IMR-90 (cell line): ENCODE measurements at regions not wholly inside any gene's neighbourhood (a gene's known extent, or its start where the extent isn't known, plus 50 kb on each side); places are given as distances from the start of the nearest gene placed in this dataset.

Experiments used
- CEBPB ChIP-seq: IDR thresholded peaks from 2 replicates; pipeline ENCODE4 v1.6.1; 2012; ENCODE audit warnings: low read depth, low read length, improper control_type of control experiment
- ELK1 ChIP-seq: fragments of 150-350 bp; IDR thresholded peaks from 2 replicates; pipeline ENCODE4 v1.6.1; 2016; ENCODE audit warnings: low read depth, mild to moderate bottlenecking, low read length, moderate library complexity, borderline replicate concordance
- FOS ChIP-seq: fragments of 150-350 bp; IDR thresholded peaks from 2 replicates; pipeline ENCODE4 v1.6.1; 2016; ENCODE audit warnings: low read depth, low read length
- MAFK ChIP-seq: IDR thresholded peaks from 2 replicates; pipeline ENCODE4 v1.6.1; 2012; ENCODE audit warnings: low read depth, low read length, improper control_type of control experiment
- MAZ ChIP-seq: IDR thresholded peaks from 2 replicates; pipeline ENCODE4 v1.6.1; 2012; ENCODE audit warnings: low read depth, mild to moderate bottlenecking, low read length, improper control_type of control experiment, moderate library complexity, borderline replicate concordance
- MXI1 ChIP-seq: IDR thresholded peaks from 2 replicates; pipeline ENCODE4 v1.6.1; 2012; ENCODE audit warnings: low read depth, mild to moderate bottlenecking, low read length, moderate library complexity, borderline replicate concordance
- POLR2A ChIP-seq: IDR thresholded peaks from 2 replicates; pipeline ENCODE4 v1.6.1; 2012; ENCODE audit warnings: mild to moderate bottlenecking, low read depth, low read length
- RAD21 ChIP-seq: IDR thresholded peaks from 2 replicates; pipeline ENCODE4 v1.6.1; 2012; ENCODE audit warnings: low read length, improper control_type of control experiment
- RCOR1 ChIP-seq: IDR thresholded peaks from 2 replicates; pipeline ENCODE4 v1.6.1; 2012; ENCODE audit warnings: mild to moderate bottlenecking, low read length, improper control_type of control experiment; ENCODE audit not compliant: insufficient replicate concordance
- RFX5 ChIP-seq: IDR thresholded peaks from 2 replicates; pipeline ENCODE4 v1.8.0; 2012; ENCODE audit warnings: low read depth, mild to moderate bottlenecking, low read length, moderate library complexity
- SMC3 ChIP-seq: fragments of 150-350 bp; IDR thresholded peaks from 2 replicates; pipeline ENCODE4 v1.6.1; 2016; ENCODE audit warnings: low read depth, mild to moderate bottlenecking, antibody characterized with exemption, low read length, moderate library complexity
- TF ChIP-seq, protein P1 (sequence below): conservative IDR thresholded peaks from 2 replicates; pipeline ENCODE4 v1.5.1; 2012; ENCODE audit warnings: mild to moderate bottlenecking, low read depth, low read length, improper control_type of control experiment

- TF ChIP-seq, protein P1, sequence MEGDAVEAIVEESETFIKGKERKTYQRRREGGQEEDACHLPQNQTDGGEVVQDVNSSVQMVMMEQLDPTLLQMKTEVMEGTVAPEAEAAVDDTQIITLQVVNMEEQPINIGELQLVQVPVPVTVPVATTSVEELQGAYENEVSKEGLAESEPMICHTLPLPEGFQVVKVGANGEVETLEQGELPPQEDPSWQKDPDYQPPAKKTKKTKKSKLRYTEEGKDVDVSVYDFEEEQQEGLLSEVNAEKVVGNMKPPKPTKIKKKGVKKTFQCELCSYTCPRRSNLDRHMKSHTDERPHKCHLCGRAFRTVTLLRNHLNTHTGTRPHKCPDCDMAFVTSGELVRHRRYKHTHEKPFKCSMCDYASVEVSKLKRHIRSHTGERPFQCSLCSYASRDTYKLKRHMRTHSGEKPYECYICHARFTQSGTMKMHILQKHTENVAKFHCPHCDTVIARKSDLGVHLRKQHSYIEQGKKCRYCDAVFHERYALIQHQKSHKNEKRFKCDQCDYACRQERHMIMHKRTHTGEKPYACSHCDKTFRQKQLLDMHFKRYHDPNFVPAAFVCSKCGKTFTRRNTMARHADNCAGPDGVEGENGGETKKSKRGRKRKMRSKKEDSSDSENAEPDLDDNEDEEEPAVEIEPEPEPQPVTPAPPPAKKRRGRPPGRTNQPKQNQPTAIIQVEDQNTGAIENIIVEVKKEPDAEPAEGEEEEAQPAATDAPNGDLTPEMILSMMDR: no peak
- TF ChIP-seq RFX5 (no peak), FOS (no peak), POLR2A (no peak), CEBPB (no peak), RAD21 (no peak), MXI1 (no peak), MAZ (no peak), RCOR1 (no peak), SMC3 (no peak), ELK1 (no peak), MAFK (no peak)
Observed at GRCh38 chr15:91484141-91484540, 369.4 kb upstream of the SLCO3A1 start.
